ENCODE measurements at regions not wholly inside any gene's neighbourhood (a gene's known extent, or its start where the extent isn't known, plus 50 kb on each side); places are given as distances from the start of the nearest gene placed in this dataset.

DNA sequence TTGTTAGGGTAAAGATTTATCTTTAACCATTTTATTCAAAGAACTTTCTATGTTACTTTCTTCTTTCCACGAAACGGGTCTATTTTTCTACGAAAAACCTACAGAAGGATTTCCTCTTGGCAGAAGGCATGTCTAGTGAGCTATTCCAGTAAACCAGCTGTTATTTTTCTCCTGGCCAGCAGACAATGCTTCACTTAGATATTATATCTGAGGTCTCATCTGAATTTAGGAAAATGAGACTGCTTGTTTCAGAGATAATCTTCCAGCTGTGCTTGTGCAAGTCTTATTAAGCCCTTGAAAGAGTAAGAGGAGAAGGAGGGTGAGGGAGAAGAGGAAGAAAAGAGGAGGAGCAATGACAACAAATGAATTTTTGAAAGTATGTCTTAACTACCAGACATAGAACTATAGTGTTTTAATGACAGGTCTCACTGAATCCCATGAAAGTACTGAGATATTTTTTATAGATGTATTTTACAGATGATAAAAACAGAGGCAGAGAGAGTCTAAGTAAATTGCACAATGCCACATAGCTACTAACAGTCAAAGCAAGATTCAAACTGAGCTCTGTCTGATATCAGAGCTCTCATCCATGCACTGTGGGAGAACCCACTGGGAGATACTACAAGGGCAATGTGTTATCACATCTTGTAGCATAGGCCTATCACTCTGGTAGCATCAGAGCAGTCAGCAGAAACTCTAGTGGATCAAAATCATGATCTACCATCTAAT lies 54.6 kb upstream of the SAMSN1 start:
- intact Hi-C loops (cut with micrococcal nuclease): loop anchor here (5.0 kb wide), 4 partner anchors 53 to 152 kb away; partner anchors contain the start of gene SAMSN1
- no peaks in the 10 kb centered on the region for H3K27me3 ChIP-seq (ENCODE audit: control insufficient read depth in 2 of 2, insufficient read depth in 2 of 2, low read length in 2 of 2)
- no peaks in the 10 kb centered on the region for H3K9me3 ChIP-seq (replicated peaks; ENCODE audit: control insufficient read depth, insufficient read depth, low read depth, low read length)
- H2AFZ ChIP-seq (ENCODE audit: low read depth, low read length): peak overlapping the region; percentile 23; the same call in 1 of the 2 replicates
- BruUV-seq (replicated peaks): no TSS peak
- DNase-seq (ENCODE audit: extremely low read depth in 1 of 4, low spot score in 3 of 4) (peak in 1 of 4 experiments; percentile 68), FAIRE-seq (peak; percentile 60), ATAC-seq (peak; percentile 61)
- 2% methylated on average over 3 of the region's 3 CpGs for WGBS (ENCODE audit: insufficient coverage, low coverage, missing lambda C conversion rate)
- H3K9ac ChIP-seq (ENCODE audit: insufficient read depth in 1 of 2, low read depth in 2 of 2, low read length in 2 of 2): peak overlapping the region in 1 of 2 experiments; percentile 8; a peak in 2 of 4 replicates
- CTCF ChIA-PET (ENCODE audit: low intra/inter-chr PET ratio): no interaction called here
- H3K9me1 ChIP-seq (ENCODE audit: control insufficient read depth, insufficient read depth, low read length): no peaks in the 10 kb centered on the region
- no peak overlapping the region for H3K4me3 ChIP-seq
- no peaks in the 10 kb centered on the region for H4K20me1 ChIP-seq (replicated peaks; ENCODE audit: control insufficient read depth, insufficient read depth, low read length)
- H3K79me2 ChIP-seq (ENCODE audit: control insufficient read depth, insufficient read depth, low read length): no peaks in the 10 kb centered on the region
- no peaks in the 10 kb centered on the region for H3K36me3 ChIP-seq (ENCODE audit: control insufficient read depth, insufficient read depth, low read length)
- POLR2A ChIA-PET: interaction anchor here (0.6 to 1.8 kb wide), 4 partner anchors 9 to 22 kb away, joined by 3 to 7 read pairs (median 3); no protein-coding TSS in a partner anchor
- H3K27ac ChIP-seq (ENCODE audit: extremely low read depth, low read depth, low read length): peak overlapping the region; percentile 63
- peak overlapping the region; percentile 43; the same call in 1 of the 2 replicates for H3K4me2 ChIP-seq (ENCODE audit: insufficient read depth, low read length)
- in situ Hi-C loops (cut with MboI): no loop called here
- peaks cover 7 to 41% of the 10 kb centered on the region in 2 experiments; a peak in 4 of 5 replicates for H3K4me1 ChIP-seq (replicated peaks in 1 of 2; ENCODE audit: control insufficient read depth in 2 of 2, insufficient read depth in 2 of 2, low read length in 2 of 2)
- TF ChIP-seq POLR2H (tag; IDR thresholded peaks at IDR 0.05; ENCODE audit: low read depth) (peak; percentile 36; the same call in 1 of the 2 replicates), NCOA4 (IDR thresholded peaks at IDR 0.05; ENCODE audit: partially characterized antibody) (no peak), ZNF717 (CRISPR knock-in tag; IDR thresholded peaks at IDR 0.05) (no peak), KLF13 (tag; IDR thresholded peaks at IDR 0.05; ENCODE audit: borderline replicate concordance, low read depth) (no peak), SMARCC2 (IDR thresholded peaks at IDR 0.05; ENCODE audit: low read depth) (peak; percentile 24; the same call in 1 of the 2 replicates), RAD51 (IDR thresholded peaks at IDR 0.05; ENCODE audit: borderline replicate concordance, low read depth) (no peak)
- TF ChIP-seq, protein P1, sequence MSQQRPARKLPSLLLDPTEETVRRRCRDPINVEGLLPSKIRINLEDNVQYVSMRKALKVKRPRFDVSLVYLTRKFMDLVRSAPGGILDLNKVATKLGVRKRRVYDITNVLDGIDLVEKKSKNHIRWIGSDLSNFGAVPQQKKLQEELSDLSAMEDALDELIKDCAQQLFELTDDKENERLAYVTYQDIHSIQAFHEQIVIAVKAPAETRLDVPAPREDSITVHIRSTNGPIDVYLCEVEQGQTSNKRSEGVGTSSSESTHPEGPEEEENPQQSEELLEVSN (IDR thresholded peaks at IDR 0.05; ENCODE audit: borderline replicate concordance in 1 of 2, extremely low read depth in 1 of 2, insufficient read depth in 1 of 2, insufficient read length in 1 of 2, low read depth in 1 of 2, low read length in 1 of 2, poor library complexity in 1 of 2, severe bottlenecking in 1 of 2): no peak
- TF ChIP-seq, protein P2, sequence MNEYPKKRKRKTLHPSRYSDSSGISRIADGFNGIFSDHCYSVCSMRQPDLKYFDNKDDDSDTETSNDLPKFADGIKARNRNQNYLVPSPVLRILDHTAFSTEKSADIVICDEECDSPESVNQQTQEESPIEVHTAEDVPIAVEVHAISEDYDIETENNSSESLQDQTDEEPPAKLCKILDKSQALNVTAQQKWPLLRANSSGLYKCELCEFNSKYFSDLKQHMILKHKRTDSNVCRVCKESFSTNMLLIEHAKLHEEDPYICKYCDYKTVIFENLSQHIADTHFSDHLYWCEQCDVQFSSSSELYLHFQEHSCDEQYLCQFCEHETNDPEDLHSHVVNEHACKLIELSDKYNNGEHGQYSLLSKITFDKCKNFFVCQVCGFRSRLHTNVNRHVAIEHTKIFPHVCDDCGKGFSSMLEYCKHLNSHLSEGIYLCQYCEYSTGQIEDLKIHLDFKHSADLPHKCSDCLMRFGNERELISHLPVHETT (CRISPR knock-in tag; conservative IDR thresholded peaks at IDR 0.05 in 1 of 2, IDR thresholded peaks at IDR 0.05 in 1 of 2): peak in 1 of 2 experiments; percentile 19; a peak in 1 of 4 replicates

All from K562 (cell line).